AG09319 (cell line): ENCODE measurements at regions not wholly inside any gene's neighbourhood (a gene's known extent, or its start where the extent isn't known, plus 50 kb on each side); places are given as distances from the start of the nearest gene placed in this dataset.

ENCODE experiments used
- DNase-seq: peaks from one replicate; pipeline ENCODE4 v3.0.0-alpha.2; 2010; ENCODE audit warnings: low read depth; ENCODE audit errors: extremely low read depth
- TF ChIP-seq, protein P1 (sequence below): IDR thresholded peaks from 2 replicates; pipeline ENCODE4 v1.5.1; 2011; ENCODE audit warnings: low read depth, mild to moderate bottlenecking, inconsistent platforms, low read length, moderate library complexity

- no peak for DNase-seq
- TF ChIP-seq, protein P1, sequence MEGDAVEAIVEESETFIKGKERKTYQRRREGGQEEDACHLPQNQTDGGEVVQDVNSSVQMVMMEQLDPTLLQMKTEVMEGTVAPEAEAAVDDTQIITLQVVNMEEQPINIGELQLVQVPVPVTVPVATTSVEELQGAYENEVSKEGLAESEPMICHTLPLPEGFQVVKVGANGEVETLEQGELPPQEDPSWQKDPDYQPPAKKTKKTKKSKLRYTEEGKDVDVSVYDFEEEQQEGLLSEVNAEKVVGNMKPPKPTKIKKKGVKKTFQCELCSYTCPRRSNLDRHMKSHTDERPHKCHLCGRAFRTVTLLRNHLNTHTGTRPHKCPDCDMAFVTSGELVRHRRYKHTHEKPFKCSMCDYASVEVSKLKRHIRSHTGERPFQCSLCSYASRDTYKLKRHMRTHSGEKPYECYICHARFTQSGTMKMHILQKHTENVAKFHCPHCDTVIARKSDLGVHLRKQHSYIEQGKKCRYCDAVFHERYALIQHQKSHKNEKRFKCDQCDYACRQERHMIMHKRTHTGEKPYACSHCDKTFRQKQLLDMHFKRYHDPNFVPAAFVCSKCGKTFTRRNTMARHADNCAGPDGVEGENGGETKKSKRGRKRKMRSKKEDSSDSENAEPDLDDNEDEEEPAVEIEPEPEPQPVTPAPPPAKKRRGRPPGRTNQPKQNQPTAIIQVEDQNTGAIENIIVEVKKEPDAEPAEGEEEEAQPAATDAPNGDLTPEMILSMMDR = no peak
Measured at GRCh38 chr7:88681682-88682081, 77.8 kb upstream of the ZNF804B start.

- TF ChIP-seq, protein P1 = no peak
- DNase-seq = no peak
Measured at GRCh38 chr7:88670536-88670935, 89.0 kb upstream of the ZNF804B start.

GRCh38 chr7:88669913-88670312 lies 89.6 kb upstream of the ZNF804B start:
- no peak for DNase-seq
- TF ChIP-seq, protein P1 = no peak

DNA sequence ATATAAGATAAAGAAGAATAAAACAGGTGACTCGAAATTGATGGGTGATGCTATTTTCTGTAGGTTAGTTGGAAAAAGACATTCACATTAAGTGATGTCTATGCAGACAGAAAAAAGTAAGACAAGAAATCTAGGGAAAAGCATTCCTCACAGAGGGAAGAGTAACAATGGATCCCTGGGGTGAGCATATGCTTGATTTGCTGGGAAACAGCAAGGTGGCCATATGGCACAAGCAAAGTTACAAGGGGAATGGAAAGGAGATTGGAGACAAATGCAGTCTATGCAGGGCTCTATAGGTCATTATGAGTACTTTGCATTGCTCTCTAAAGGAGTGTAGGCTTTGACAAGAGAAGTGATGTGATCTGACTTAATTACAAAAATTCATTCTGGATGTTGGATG lies 90.9 kb upstream of the ZNF804B start:
- DNase-seq = no peak
- TF ChIP-seq, protein P1 = no peak

DNA sequence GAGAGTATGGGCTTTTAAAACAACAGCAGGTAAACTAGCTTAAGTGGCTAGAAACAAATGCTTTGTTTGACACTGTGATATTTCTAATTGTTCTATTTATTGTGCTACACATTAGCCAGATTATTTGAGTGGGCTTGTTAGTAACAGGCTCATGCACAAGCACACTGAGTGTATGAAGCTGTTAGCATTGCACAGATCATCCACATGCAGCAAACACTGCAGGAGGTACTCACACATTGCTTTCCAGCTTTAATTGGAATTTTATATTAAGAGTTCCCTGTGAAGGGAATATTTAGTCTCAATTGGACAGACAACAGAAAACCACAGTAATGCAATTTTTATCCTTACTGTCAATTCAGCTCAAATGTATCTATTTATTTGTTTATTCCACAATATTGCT lies 92.9 kb upstream of the ZNF804B start:
- TF ChIP-seq, protein P1 = no peak
- no peak for DNase-seq

GRCh38 chr7:88665892-88666514 lies 93.5 kb upstream of the ZNF804B start:
- TF ChIP-seq, protein P1 = no peak
- DNase-seq = no peak

DNA sequence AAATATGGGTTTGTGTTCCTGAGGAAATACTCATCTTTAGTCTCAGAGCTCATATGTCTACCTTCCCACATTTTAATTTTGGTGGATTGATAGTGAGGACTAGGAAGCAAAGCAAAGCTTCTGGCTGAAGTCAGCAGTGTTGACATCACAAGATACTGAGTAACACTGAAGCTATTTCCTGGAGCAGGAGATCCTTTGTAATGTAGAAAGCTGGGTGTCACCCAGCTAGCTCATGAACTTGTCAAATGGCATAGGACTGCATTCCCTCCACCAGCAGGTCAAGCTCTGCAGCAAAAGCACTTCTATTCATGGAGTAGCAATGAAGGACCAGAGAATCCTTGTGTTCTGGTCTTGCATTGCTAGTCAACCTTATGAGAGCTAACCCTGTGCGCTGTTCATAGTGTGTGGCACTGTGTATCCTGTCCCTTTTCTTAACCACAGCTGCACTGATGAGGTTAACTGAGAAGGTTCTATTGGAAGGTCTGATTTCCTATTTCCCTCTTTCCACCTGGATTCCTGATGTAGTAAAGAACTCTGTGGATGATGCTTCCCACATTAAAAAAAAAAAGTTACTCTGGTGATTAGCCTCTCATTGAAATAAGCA lies 94.8 kb upstream of the ZNF804B start:
- TF ChIP-seq, protein P1 = no peak
- DNase-seq = no peak
